CD8-positive, alpha-beta memory T cell (primary cell): ENCODE measurements at regions not wholly inside any gene's neighbourhood (a gene's known extent, or its start where the extent isn't known, plus 50 kb on each side); places are given as distances from the start of the nearest gene placed in this dataset.

Experiments used
- CTCF ChIA-PET: fragments of 350-600 bp; sonication (Branson Sonifier 250); formaldehyde crosslinking; loops from one replicate; lab custom pipeline; 2021; ENCODE audit warnings: antibody characterized with exemption; lab: Charles Lee
- POLR2A ChIA-PET: fragments of 350-600 bp; sonication (Branson Sonifier 250); formaldehyde crosslinking; loops from one replicate; lab custom pipeline; 2021; ENCODE audit warnings: antibody characterized with exemption; lab: Charles Lee
- DNase-seq, 5 donors: peaks; one replicate each; pipeline versions ENCODE4 v3.0.0 to v3.0.0-alpha.2; 2020 to 2022; ENCODE audit warnings: mixed read lengths in 1 of 5
- H3K27ac ChIP-seq: one replicate; pipeline ENCODE4 v1.7.0; 2013; ENCODE audit warnings: low read depth, mild to moderate bottlenecking, low read length, moderate library complexity
- H3K27me3 ChIP-seq: 2 replicates; pipeline ENCODE4 v1.7.0; 2013; ENCODE audit warnings: low read length, mild to moderate bottlenecking; ENCODE audit not compliant: insufficient read depth, poor library complexity, severe bottlenecking
- H3K36me3 ChIP-seq: 2 replicates; pipeline ENCODE4 v1.7.0; 2013; ENCODE audit warnings: mild to moderate bottlenecking, low read length, moderate library complexity; ENCODE audit not compliant: insufficient read depth
- H3K4me1 ChIP-seq: 2 replicates; pipeline ENCODE4 v1.7.0; 2013; ENCODE audit warnings: mild to moderate bottlenecking, low read length, moderate library complexity; ENCODE audit not compliant: insufficient read depth
- H3K4me3 ChIP-seq: 2 replicates; pipeline ENCODE4 v1.7.0; 2013; ENCODE audit warnings: mild to moderate bottlenecking, low read length
- H3K9me3 ChIP-seq: 2 replicates; pipeline ENCODE4 v1.7.0; 2013; ENCODE audit warnings: mild to moderate bottlenecking, low read length
- H3K27ac Mint-ChIP-seq, 8 donors: one replicate each; pipeline ENCODE4 v1.8.0; 2020 to 2021; ENCODE audit warnings: mixed read lengths in 8 of 8, mild to moderate bottlenecking in 6 of 8, inconsistent platforms in 3 of 8, moderate library complexity in 3 of 8
- H3K27me3 Mint-ChIP-seq, 2 donors: one replicate each; pipeline ENCODE4 v1.8.0; 2020 to 2021; ENCODE audit warnings: mixed read lengths in 2 of 2, mild to moderate bottlenecking in 1 of 2, moderate library complexity in 1 of 2
- H3K36me3 Mint-ChIP-seq, 3 donors: one replicate each; pipeline ENCODE4 v1.8.0; 2020 to 2021; ENCODE audit warnings: mixed read lengths in 3 of 3, inconsistent platforms in 1 of 3, mild to moderate bottlenecking in 1 of 3
- H3K4me1 Mint-ChIP-seq, 3 donors: one replicate each; pipeline ENCODE4 v1.8.0; 2020 to 2021; ENCODE audit warnings: mixed read lengths in 3 of 3, inconsistent platforms in 1 of 3, mild to moderate bottlenecking in 1 of 3
- H3K4me3 Mint-ChIP-seq, 7 donors: one replicate each; pipeline ENCODE4 v1.8.0; 2020 to 2021; ENCODE audit warnings: mixed read lengths in 7 of 7, mild to moderate bottlenecking in 6 of 7, moderate library complexity in 4 of 7, inconsistent platforms in 2 of 7
- H3K9me3 Mint-ChIP-seq, 5 donors: one replicate each; pipeline ENCODE4 v1.8.0; 2020 to 2022; ENCODE audit warnings: mixed read lengths in 5 of 5, mild to moderate bottlenecking in 3 of 5, moderate library complexity in 2 of 5, inconsistent platforms in 1 of 5

- CTCF ChIA-PET = no interaction called here
- H3K27ac ChIP-seq = no peak overlapping the region
- H3K27ac Mint-ChIP-seq = no peak overlapping the region
- H3K36me3 ChIP-seq = no peaks in the 10 kb centered on the region
- H3K4me3 Mint-ChIP-seq = no peak overlapping the region
- peaks cover 4 to 28% (median 13%) of the 10 kb centered on the region in 5 donors for H3K9me3 Mint-ChIP-seq
- H3K4me1 ChIP-seq = no peaks in the 10 kb centered on the region
- no peaks in the 10 kb centered on the region for H3K27me3 ChIP-seq
- no peak overlapping the region for H3K4me3 ChIP-seq
- no peak for DNase-seq
- no peaks in the 10 kb centered on the region for H3K36me3 Mint-ChIP-seq
- POLR2A ChIA-PET = no interaction called here
- no peaks in the 10 kb centered on the region for H3K9me3 ChIP-seq
- H3K27me3 Mint-ChIP-seq = no peaks in the 10 kb centered on the region
- no peaks in the 10 kb centered on the region for H3K4me1 Mint-ChIP-seq
Measured at GRCh38 chr5:29113516-29113915, 2075.1 kb upstream of the CDH9 start.

GRCh38 chr5:29099585-29099984 is 2061.2 kb upstream of the CDH9 start:
- no peak for DNase-seq
- Histone ChIP-seq H3K9me3 (no peaks in the 10 kb centered on the region), H3K4me1 (no peaks in the 10 kb centered on the region), H3K4me3 (no peak overlapping the region), H3K27ac (no peak overlapping the region), H3K36me3 (no peaks in the 10 kb centered on the region), H3K27me3 (no peaks in the 10 kb centered on the region)
- no peak overlapping the region for H3K4me3 Mint-ChIP-seq
- H3K36me3 Mint-ChIP-seq = no peaks in the 10 kb centered on the region
- H3K27me3 Mint-ChIP-seq = no peaks in the 10 kb centered on the region
- POLR2A ChIA-PET = no interaction called here
- no peaks in the 10 kb centered on the region for H3K4me1 Mint-ChIP-seq
- CTCF ChIA-PET = no interaction called here
- H3K27ac Mint-ChIP-seq = no peak overlapping the region
- peaks cover 5 to 30% (median 14%) of the 10 kb centered on the region in 5 donors for H3K9me3 Mint-ChIP-seq

- Mint-ChIP-seq H3K27ac (no peak overlapping the region), H3K4me1 (no peaks in the 10 kb centered on the region), H3K4me3 (no peak overlapping the region), H3K36me3 (no peaks in the 10 kb centered on the region), H3K27me3 (no peaks in the 10 kb centered on the region), H3K9me3 (peaks cover 10 to 28% (median 15%) of the 10 kb centered on the region in 5 donors)
- Histone ChIP-seq H3K27me3 (no peaks in the 10 kb centered on the region), H3K27ac (no peak overlapping the region), H3K36me3 (no peaks in the 10 kb centered on the region), H3K9me3 (no peaks in the 10 kb centered on the region), H3K4me1 (no peaks in the 10 kb centered on the region), H3K4me3 (no peak overlapping the region)
- CTCF ChIA-PET = no interaction called here
- POLR2A ChIA-PET = no interaction called here
- no peak for DNase-seq
Measured at GRCh38 chr5:29089591-29090130, 2051.3 kb upstream of the CDH9 start.

GRCh38 chr5:29085142-29085541 is 2046.8 kb upstream of the CDH9 start:
- peaks cover 0 to 1% (median 0%) of the 10 kb centered on the region in 3 donors for H3K36me3 Mint-ChIP-seq
- Histone ChIP-seq H3K36me3 (no peaks in the 10 kb centered on the region), H3K27ac (no peak overlapping the region), H3K27me3 (no peaks in the 10 kb centered on the region), H3K9me3 (no peaks in the 10 kb centered on the region), H3K4me3 (no peak overlapping the region), H3K4me1 (no peaks in the 10 kb centered on the region)
- ChIA-PET CTCF (no interaction called here), POLR2A (no interaction called here)
- no peak overlapping the region for H3K27ac Mint-ChIP-seq
- H3K4me1 Mint-ChIP-seq = no peaks in the 10 kb centered on the region
- peaks cover 13 to 41% (median 21%) of the 10 kb centered on the region in 5 donors for H3K9me3 Mint-ChIP-seq
- no peak for DNase-seq
- no peak overlapping the region for H3K4me3 Mint-ChIP-seq
- no peaks in the 10 kb centered on the region for H3K27me3 Mint-ChIP-seq

GRCh38 chr5:29079771-29080170 is 2041.4 kb upstream of the CDH9 start:
- Mint-ChIP-seq H3K4me3 (no peak overlapping the region), H3K36me3 (peaks cover 0 to 1% (median 0%) of the 10 kb centered on the region in 3 donors), H3K27ac (no peak overlapping the region), H3K27me3 (no peaks in the 10 kb centered on the region), H3K4me1 (no peaks in the 10 kb centered on the region), H3K9me3 (peaks cover 8 to 51% (median 17%) of the 10 kb centered on the region in 5 donors)
- Histone ChIP-seq H3K9me3 (no peaks in the 10 kb centered on the region), H3K27me3 (no peaks in the 10 kb centered on the region), H3K36me3 (no peaks in the 10 kb centered on the region), H3K4me3 (no peak overlapping the region), H3K27ac (no peak overlapping the region), H3K4me1 (no peaks in the 10 kb centered on the region)
- ChIA-PET CTCF (no interaction called here), POLR2A (no interaction called here)
- no peak for DNase-seq

DNA sequence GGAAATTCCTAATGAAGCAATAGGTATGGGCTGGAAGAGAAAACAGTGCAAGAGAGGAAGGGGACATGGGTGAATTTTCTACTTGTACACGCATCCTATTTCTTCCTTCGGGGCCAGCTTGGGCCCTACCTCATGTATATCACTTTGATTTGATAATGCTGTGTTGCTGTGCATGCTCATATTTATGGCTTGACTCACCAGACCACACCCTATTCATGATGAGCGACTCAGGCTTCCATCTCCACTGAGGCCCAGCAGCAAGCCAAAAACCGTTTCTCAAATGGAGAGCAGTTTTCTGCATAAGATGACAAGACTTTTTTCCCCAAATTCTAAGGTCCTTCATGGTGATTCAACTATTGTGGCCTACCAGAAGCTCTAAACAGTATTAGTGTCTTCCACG is 2039.1 kb upstream of the CDH9 start:
- no peak for DNase-seq
- no peaks in the 10 kb centered on the region for H3K9me3 ChIP-seq
- no peaks in the 10 kb centered on the region for H3K27me3 Mint-ChIP-seq
- ChIA-PET POLR2A (no interaction called here), CTCF (no interaction called here)
- no peak overlapping the region for H3K4me3 Mint-ChIP-seq
- H3K36me3 ChIP-seq = no peaks in the 10 kb centered on the region
- H3K4me3 ChIP-seq = no peak overlapping the region
- H3K27me3 ChIP-seq = no peaks in the 10 kb centered on the region
- no peaks in the 10 kb centered on the region for H3K4me1 ChIP-seq
- no peaks in the 10 kb centered on the region for H3K4me1 Mint-ChIP-seq
- peaks cover 5 to 45% (median 17%) of the 10 kb centered on the region in 5 donors for H3K9me3 Mint-ChIP-seq
- H3K27ac Mint-ChIP-seq = no peak overlapping the region
- H3K27ac ChIP-seq = no peak overlapping the region
- H3K36me3 Mint-ChIP-seq = peaks cover 0 to 1% (median 0%) of the 10 kb centered on the region in 3 donors

DNA sequence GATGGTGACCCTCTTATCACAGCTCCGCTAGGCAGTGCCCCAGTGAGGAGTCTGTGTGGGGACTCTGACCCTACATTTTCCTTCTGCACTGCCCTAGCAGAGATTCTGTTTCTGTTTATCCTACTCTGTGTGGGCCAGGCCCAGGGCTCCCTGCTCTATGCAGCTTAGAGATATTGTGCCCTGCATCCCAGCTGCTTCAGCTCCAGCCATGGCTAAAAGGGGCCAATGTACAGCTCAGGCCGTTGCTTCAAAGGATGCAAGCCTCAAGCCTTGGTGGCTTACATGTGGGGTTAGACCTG is 2030.7 kb upstream of the CDH9 start:
- DNase-seq = no peak
- Mint-ChIP-seq H3K4me3 (no peak overlapping the region), H3K9me3 (peaks cover 7 to 23% (median 9%) of the 10 kb centered on the region in 5 donors), H3K4me1 (no peaks in the 10 kb centered on the region), H3K27ac (no peak overlapping the region), H3K27me3 (no peaks in the 10 kb centered on the region), H3K36me3 (no peaks in the 10 kb centered on the region)
- Histone ChIP-seq H3K27ac (no peak overlapping the region), H3K36me3 (no peaks in the 10 kb centered on the region), H3K9me3 (no peaks in the 10 kb centered on the region), H3K27me3 (no peaks in the 10 kb centered on the region), H3K4me1 (no peaks in the 10 kb centered on the region), H3K4me3 (no peak overlapping the region)
- CTCF ChIA-PET = no interaction called here
- POLR2A ChIA-PET = no interaction called here

- H3K27ac Mint-ChIP-seq = no peak overlapping the region
- H3K36me3 Mint-ChIP-seq = no peaks in the 10 kb centered on the region
- H3K27me3 ChIP-seq = no peaks in the 10 kb centered on the region
- no peaks in the 10 kb centered on the region for H3K4me1 Mint-ChIP-seq
- peaks cover 2 to 21% (median 8%) of the 10 kb centered on the region in 5 donors for H3K9me3 Mint-ChIP-seq
- H3K36me3 ChIP-seq = no peaks in the 10 kb centered on the region
- CTCF ChIA-PET = no interaction called here
- no peak overlapping the region for H3K27ac ChIP-seq
- POLR2A ChIA-PET = no interaction called here
- H3K27me3 Mint-ChIP-seq = no peaks in the 10 kb centered on the region
- no peak for DNase-seq
- H3K4me3 ChIP-seq = no peak overlapping the region
- H3K4me1 ChIP-seq = no peaks in the 10 kb centered on the region
- H3K4me3 Mint-ChIP-seq = no peak overlapping the region
- no peaks in the 10 kb centered on the region for H3K9me3 ChIP-seq
Measured at GRCh38 chr5:29061381-29061780, 2023.0 kb upstream of the CDH9 start.

DNA sequence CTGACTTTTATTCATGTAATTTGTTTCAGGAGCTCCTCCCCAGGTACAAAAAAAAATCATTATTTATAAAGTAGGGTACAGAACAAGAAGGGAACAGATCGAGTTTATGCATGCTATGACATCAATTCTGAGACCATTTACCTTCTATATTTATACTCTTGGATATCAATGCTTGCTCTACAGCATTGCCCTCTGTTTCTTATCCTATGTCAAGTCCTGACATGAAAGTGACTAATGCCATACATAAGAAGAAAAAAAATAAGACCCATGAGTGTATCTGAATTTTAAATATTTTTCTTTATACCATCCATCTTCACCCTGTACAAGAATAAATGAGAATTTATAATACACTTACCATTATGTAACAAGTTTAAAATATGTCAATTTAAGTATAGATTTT is 2016.3 kb upstream of the CDH9 start:
- POLR2A ChIA-PET = no interaction called here
- CTCF ChIA-PET = no interaction called here
- H3K4me1 Mint-ChIP-seq = no peaks in the 10 kb centered on the region

More for the DNA sequence above, 2016.3 kb upstream of the CDH9 start:
- no peak for DNase-seq
- H3K27ac ChIP-seq = no peak overlapping the region
- H3K4me3 Mint-ChIP-seq = no peak overlapping the region
- H3K36me3 ChIP-seq = no peaks in the 10 kb centered on the region
- H3K27me3 ChIP-seq = no peaks in the 10 kb centered on the region
- H3K27me3 Mint-ChIP-seq = no peaks in the 10 kb centered on the region
- H3K36me3 Mint-ChIP-seq = no peaks in the 10 kb centered on the region
- no peaks in the 10 kb centered on the region for H3K9me3 ChIP-seq
- no peak overlapping the region for H3K4me3 ChIP-seq
- H3K27ac Mint-ChIP-seq = no peak overlapping the region
- H3K4me1 ChIP-seq = no peaks in the 10 kb centered on the region
- peaks cover 3 to 22% (median 6%) of the 10 kb centered on the region in 5 donors for H3K9me3 Mint-ChIP-seq
